ENCODE measurements at regions not wholly inside any gene's neighbourhood (a gene's known extent, or its start where the extent isn't known, plus 50 kb on each side); places are given as distances from the start of the nearest gene placed in this dataset.
A peak's percentile ranks its signal among the peaks of the same experiment; 100 is the strongest.

DNA sequence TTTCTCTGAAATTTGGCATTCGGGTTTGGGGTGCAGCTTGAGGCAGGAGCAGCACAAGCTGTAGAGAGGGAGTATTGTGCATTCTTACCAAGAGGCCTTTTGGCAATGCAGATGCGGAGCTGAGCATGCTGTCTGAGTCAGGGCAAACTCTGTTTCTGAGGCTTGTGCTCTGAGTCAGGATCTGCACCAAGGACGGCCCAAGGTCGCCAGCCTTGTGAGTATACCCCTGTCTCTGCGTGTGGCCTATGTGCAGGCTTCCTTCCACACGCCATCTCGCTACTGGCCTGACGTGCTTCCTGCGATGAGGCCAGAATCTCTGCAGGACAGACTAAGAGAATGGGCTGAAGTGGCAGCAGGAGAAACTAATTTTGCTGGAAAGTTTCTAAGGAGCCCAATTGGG is 83.8 kb upstream of the ROPN1 start:
- peaks cover 1% of the 10 kb centered on the region; the same call in 1 of the 2 replicates for H3K27me3 ChIP-seq (replicated peaks; ENCODE audit: control insufficient read depth, insufficient read depth, low read length)
- Mint-ChIP-seq H3K36me3 (ENCODE audit: insufficient read depth, unreplicated experiment) (no peaks in the 10 kb centered on the region), H3K4me3 (ENCODE audit: unreplicated experiment) (no peak overlapping the region), H3K4me1 (ENCODE audit: low read depth, unreplicated experiment) (no peaks in the 10 kb centered on the region), H3K27me3 (ENCODE audit: insufficient read depth, unreplicated experiment) (peaks cover 15% of the 10 kb centered on the region), H3K9me3 (ENCODE audit: unreplicated experiment) (no peaks in the 10 kb centered on the region), H3K27ac (ENCODE audit: unreplicated experiment) (no peak overlapping the region)
- no peak overlapping the region for H3K4me3 ChIP-seq (ENCODE audit: low read depth, low read length)
- no peaks in the 10 kb centered on the region for H3K9me3 ChIP-seq
- ChIA-PET POLR2A (no interaction called here), CTCF (no interaction called here)
- H3K36me3 ChIP-seq (ENCODE audit: control insufficient read depth, insufficient read depth, low read length) = no peaks in the 10 kb centered on the region
- BruUV-seq (replicated peaks) = no TSS peak
- intact Hi-C loops (cut with micrococcal nuclease; ENCODE audit: unreplicated experiment) = loop anchor here (5.0 kb wide), 1 partner anchor 207 kb away; no protein-coding TSS in a partner anchor
- TF ChIP-seq, protein P1, sequence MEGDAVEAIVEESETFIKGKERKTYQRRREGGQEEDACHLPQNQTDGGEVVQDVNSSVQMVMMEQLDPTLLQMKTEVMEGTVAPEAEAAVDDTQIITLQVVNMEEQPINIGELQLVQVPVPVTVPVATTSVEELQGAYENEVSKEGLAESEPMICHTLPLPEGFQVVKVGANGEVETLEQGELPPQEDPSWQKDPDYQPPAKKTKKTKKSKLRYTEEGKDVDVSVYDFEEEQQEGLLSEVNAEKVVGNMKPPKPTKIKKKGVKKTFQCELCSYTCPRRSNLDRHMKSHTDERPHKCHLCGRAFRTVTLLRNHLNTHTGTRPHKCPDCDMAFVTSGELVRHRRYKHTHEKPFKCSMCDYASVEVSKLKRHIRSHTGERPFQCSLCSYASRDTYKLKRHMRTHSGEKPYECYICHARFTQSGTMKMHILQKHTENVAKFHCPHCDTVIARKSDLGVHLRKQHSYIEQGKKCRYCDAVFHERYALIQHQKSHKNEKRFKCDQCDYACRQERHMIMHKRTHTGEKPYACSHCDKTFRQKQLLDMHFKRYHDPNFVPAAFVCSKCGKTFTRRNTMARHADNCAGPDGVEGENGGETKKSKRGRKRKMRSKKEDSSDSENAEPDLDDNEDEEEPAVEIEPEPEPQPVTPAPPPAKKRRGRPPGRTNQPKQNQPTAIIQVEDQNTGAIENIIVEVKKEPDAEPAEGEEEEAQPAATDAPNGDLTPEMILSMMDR (IDR thresholded peaks at IDR 0.05; ENCODE audit: insufficient read depth in 1 of 2, low read depth in 1 of 2, low read length in 1 of 2, severe bottlenecking in 1 of 2, unreplicated experiment in 1 of 2) = no peak
- DNase-seq = no peak
- H3K4me1 ChIP-seq = no peaks in the 10 kb centered on the region

- Mint-ChIP-seq H3K27me3 (ENCODE audit: insufficient read depth, unreplicated experiment) (peaks cover 14% of the 10 kb centered on the region), H3K27ac (ENCODE audit: unreplicated experiment) (no peak overlapping the region)
- peaks cover 1% of the 10 kb centered on the region; the same call in 1 of the 2 replicates for H3K27me3 ChIP-seq (replicated peaks; ENCODE audit: control insufficient read depth, insufficient read depth, low read length)
Measured at GRCh38 chr3:124076235-124076634, 84.3 kb upstream of the ROPN1 start.

GRCh38 chr3:124078953-124079911 is 87.3 kb upstream of the ROPN1 start:
- H3K27me3 ChIP-seq (replicated peaks; ENCODE audit: control insufficient read depth, insufficient read depth, low read length) = peaks cover 1% of the 10 kb centered on the region; the same call in 1 of the 2 replicates

More at GRCh38 chr3:124076235-124076634, 84.3 kb upstream of the ROPN1 start:
- H3K9me3 ChIP-seq = no peaks in the 10 kb centered on the region
- CTCF ChIA-PET = no interaction called here
- no peak overlapping the region for H3K4me3 ChIP-seq (ENCODE audit: low read depth, low read length)
- intact Hi-C loops (cut with micrococcal nuclease; ENCODE audit: unreplicated experiment) = loop anchor here (5.0 kb wide), 1 partner anchor 206 kb away; no protein-coding TSS in a partner anchor
- POLR2A ChIA-PET = no interaction called here
- no peak for DNase-seq
- no TSS peak for BruUV-seq (replicated peaks)
- H3K36me3 ChIP-seq (ENCODE audit: control insufficient read depth, insufficient read depth, low read length) = no peaks in the 10 kb centered on the region
- Mint-ChIP-seq H3K36me3 (ENCODE audit: insufficient read depth, unreplicated experiment) (no peaks in the 10 kb centered on the region), H3K4me3 (ENCODE audit: unreplicated experiment) (no peak overlapping the region), H3K9me3 (ENCODE audit: unreplicated experiment) (no peaks in the 10 kb centered on the region), H3K4me1 (ENCODE audit: low read depth, unreplicated experiment) (no peaks in the 10 kb centered on the region)
- no peaks in the 10 kb centered on the region for H3K4me1 ChIP-seq
- TF ChIP-seq, protein P1 (IDR thresholded peaks at IDR 0.05; ENCODE audit: insufficient read depth in 1 of 2, low read depth in 1 of 2, low read length in 1 of 2, severe bottlenecking in 1 of 2, unreplicated experiment in 1 of 2) = no peak

More at GRCh38 chr3:124078953-124079911, 87.3 kb upstream of the ROPN1 start:
- H3K4me1 ChIP-seq = no peaks in the 10 kb centered on the region
- TF ChIP-seq, protein P1 (IDR thresholded peaks at IDR 0.05; ENCODE audit: insufficient read depth in 1 of 2, low read depth in 1 of 2, low read length in 1 of 2, severe bottlenecking in 1 of 2, unreplicated experiment in 1 of 2) = peak; percentile 63 to 76
- H3K4me3 ChIP-seq (ENCODE audit: low read depth, low read length) = no peak overlapping the region
- no peaks in the 10 kb centered on the region for H3K9me3 ChIP-seq
- no peaks in the 10 kb centered on the region for H3K4me1 Mint-ChIP-seq (ENCODE audit: low read depth, unreplicated experiment)
- peaks cover 11% of the 10 kb centered on the region for H3K27me3 Mint-ChIP-seq (ENCODE audit: insufficient read depth, unreplicated experiment)
- ChIA-PET POLR2A (no interaction called here), CTCF (interaction anchor here (0.6 to 2.5 kb wide), 3 partner anchors 46 to 759 kb away, joined by 3 to 7 read pairs (median 3); partner anchors contain the start of gene KALRN)
- no peak overlapping the region for H3K27ac Mint-ChIP-seq (ENCODE audit: unreplicated experiment)
- H3K4me3 Mint-ChIP-seq (ENCODE audit: unreplicated experiment) = no peak overlapping the region
- intact Hi-C loops (cut with micrococcal nuclease; ENCODE audit: unreplicated experiment) = loop anchor here (1.0 to 5.0 kb wide), 4 partner anchors 46 to 390 kb away; partner anchors contain the start of gene KALRN
- H3K9me3 Mint-ChIP-seq (ENCODE audit: unreplicated experiment) = no peaks in the 10 kb centered on the region
- no TSS peak for BruUV-seq (replicated peaks)
- H3K36me3 ChIP-seq (ENCODE audit: control insufficient read depth, insufficient read depth, low read length) = no peaks in the 10 kb centered on the region
- no peaks in the 10 kb centered on the region for H3K36me3 Mint-ChIP-seq (ENCODE audit: insufficient read depth, unreplicated experiment)
- DNase-seq = peak in 1 of 2 experiments; percentile 52
